ENCODE measurements at regions not wholly inside any gene's neighbourhood (a gene's known extent, or its start where the extent isn't known, plus 50 kb on each side); places are given as distances from the start of the nearest gene placed in this dataset.
"Not testable (repeated sequence)": the region's sequence is repeated elsewhere in the genome, so short reads cannot be mapped to it uniquely, and the experiment has no call there.

GRCh38 chrX:139044680-139045079 lies 333.2 kb upstream of the FGF13 start:
- intact Hi-C loops (cut with micrococcal nuclease): no loop called here

GRCh38 chrX:139039041-139039440 lies 327.5 kb upstream of the FGF13 start:
- intact Hi-C loops (cut with micrococcal nuclease): no loop called here

- intact Hi-C loops (cut with micrococcal nuclease): no loop called here
Observed at GRCh38 chrX:139026811-139027210, 315.3 kb upstream of the FGF13 start.

GRCh38 chrX:139026406-139026805 lies 314.9 kb upstream of the FGF13 start:
- intact Hi-C loops (cut with micrococcal nuclease): no loop called here

GRCh38 chrX:139025816-139026215 lies 314.3 kb upstream of the FGF13 start:
- intact Hi-C loops (cut with micrococcal nuclease): no loop called here

- intact Hi-C loops (cut with micrococcal nuclease): no loop called here
Observed at GRCh38 chrX:139023531-139023930, 312.0 kb upstream of the FGF13 start.

- intact Hi-C loops (cut with micrococcal nuclease): no loop called here
Observed at GRCh38 chrX:139020801-139021200, 309.3 kb upstream of the FGF13 start.

- intact Hi-C loops (cut with micrococcal nuclease): no loop called here
Observed at GRCh38 chrX:139018436-139018835, 306.9 kb upstream of the FGF13 start.

- intact Hi-C loops (cut with micrococcal nuclease): no loop called here
Observed at GRCh38 chrX:139015627-139016026, 304.1 kb upstream of the FGF13 start.

- intact Hi-C loops (cut with micrococcal nuclease): no loop called here
Observed at GRCh38 chrX:139008185-139008584, 296.7 kb upstream of the FGF13 start.

- intact Hi-C loops (cut with micrococcal nuclease): not testable (repeated sequence)
Observed at GRCh38 chrX:139003856-139004527, 292.5 kb upstream of the FGF13 start.

- intact Hi-C loops (cut with micrococcal nuclease): no loop called here
Observed at GRCh38 chrX:139002319-139002718, 290.8 kb upstream of the FGF13 start.

- intact Hi-C loops (cut with micrococcal nuclease): no loop called here
Observed at GRCh38 chrX:138996268-138996667, 284.8 kb upstream of the FGF13 start.

- intact Hi-C loops (cut with micrococcal nuclease): no loop called here
Observed at GRCh38 chrX:138995458-138995857, 283.9 kb upstream of the FGF13 start.

GRCh38 chrX:138990425-138990824 lies 278.9 kb upstream of the FGF13 start:
- intact Hi-C loops (cut with micrococcal nuclease): not testable (repeated sequence)

GRCh38 chrX:138986866-138987265 lies 275.3 kb upstream of the FGF13 start:
- intact Hi-C loops (cut with micrococcal nuclease): no loop called here

GRCh38 chrX:138986235-138986634 lies 274.7 kb upstream of the FGF13 start:
- intact Hi-C loops (cut with micrococcal nuclease): no loop called here

GRCh38 chrX:138982365-138982764 lies 270.8 kb upstream of the FGF13 start:
- intact Hi-C loops (cut with micrococcal nuclease): no loop called here

GRCh38 chrX:138964501-138964900 lies 253.0 kb upstream of the FGF13 start:
- intact Hi-C loops (cut with micrococcal nuclease): no loop called here

- intact Hi-C loops (cut with micrococcal nuclease): not testable (repeated sequence)
Observed at GRCh38 chrX:138962419-138962818, 250.9 kb upstream of the FGF13 start.

- intact Hi-C loops (cut with micrococcal nuclease): no loop called here
Observed at GRCh38 chrX:138954976-138955375, 243.5 kb upstream of the FGF13 start.

- intact Hi-C loops (cut with micrococcal nuclease): no loop called here
Observed at GRCh38 chrX:138946926-138947325, 235.4 kb upstream of the FGF13 start.

GRCh38 chrX:138945219-138945618 lies 233.7 kb upstream of the FGF13 start:
- intact Hi-C loops (cut with micrococcal nuclease): no loop called here

GRCh38 chrX:138939038-138939437 lies 227.5 kb upstream of the FGF13 start:
- intact Hi-C loops (cut with micrococcal nuclease): no loop called here
